Activated naive CD4-positive, alpha-beta T cell treated with anti-CD3 and anti-CD28 coated beads, Interleukin-2, amount 10 ng/mL, durations not matched to agents 7 days and 5 days (primary cell): ENCODE measurements at regions not wholly inside any gene's neighbourhood (a gene's known extent, or its start where the extent isn't known, plus 50 kb on each side); places are given as distances from the start of the nearest gene placed in this dataset.
"Not testable (repeated sequence)": the region's sequence is repeated elsewhere in the genome, so short reads cannot be mapped to it uniquely, and the experiment has no call there.

Source experiments
- CTCF ChIA-PET: fragments of 350-600 bp; sonication (Branson Sonifier 250); formaldehyde crosslinking; loops from one replicate; lab custom pipeline; 2021; ENCODE audit warnings: antibody characterized with exemption; lab: Charles Lee
- DNase-seq: peaks from one replicate; pipeline ENCODE4 v3.0.0-alpha.2; 2020
- H3K27ac Mint-ChIP-seq: one replicate; pipeline ENCODE4 v1.8.0; 2021; ENCODE audit warnings: mild to moderate bottlenecking, moderate library complexity, mixed read lengths
- H3K27me3 Mint-ChIP-seq: one replicate; pipeline ENCODE4 v1.8.0; 2021; ENCODE audit warnings: mild to moderate bottlenecking, mixed read lengths
- H3K36me3 Mint-ChIP-seq: one replicate; pipeline ENCODE4 v1.8.0; 2021; ENCODE audit warnings: mixed read lengths
- H3K4me1 Mint-ChIP-seq: one replicate; pipeline ENCODE4 v1.8.0; 2021; ENCODE audit warnings: mixed read lengths
- H3K4me3 Mint-ChIP-seq: one replicate; pipeline ENCODE4 v1.8.0; 2021; ENCODE audit warnings: mild to moderate bottlenecking, moderate library complexity, mixed read lengths
- H3K9me3 Mint-ChIP-seq: one replicate; pipeline ENCODE4 v1.8.0; 2021; ENCODE audit warnings: mixed read lengths

GRCh38 chr11:38667359-38667758, 2069.3 kb upstream of the RAG2 start:
- Mint-ChIP-seq H3K27ac (no peak overlapping the region), H3K4me3 (no peak overlapping the region), H3K36me3 (no peaks in the 10 kb centered on the region), H3K27me3 (no peaks in the 10 kb centered on the region), H3K9me3 (peaks cover 8% of the 10 kb centered on the region), H3K4me1 (no peaks in the 10 kb centered on the region)
- DNase-seq = no peak
- CTCF ChIA-PET = no interaction called here

GRCh38 chr11:38648604-38649003, 2050.6 kb upstream of the RAG2 start:
- CTCF ChIA-PET = no interaction called here
- H3K36me3 Mint-ChIP-seq = no peaks in the 10 kb centered on the region
- H3K27me3 Mint-ChIP-seq = no peaks in the 10 kb centered on the region
- no peak overlapping the region for H3K4me3 Mint-ChIP-seq
- no peaks in the 10 kb centered on the region for H3K4me1 Mint-ChIP-seq
- DNase-seq = no peak
- no peaks in the 10 kb centered on the region for H3K9me3 Mint-ChIP-seq
- no peak overlapping the region for H3K27ac Mint-ChIP-seq

- CTCF ChIA-PET = no interaction called here
- no peak for DNase-seq
- H3K36me3 Mint-ChIP-seq = no peaks in the 10 kb centered on the region
- H3K9me3 Mint-ChIP-seq = peaks cover 7% of the 10 kb centered on the region
- H3K27me3 Mint-ChIP-seq = no peaks in the 10 kb centered on the region
- no peak overlapping the region for H3K27ac Mint-ChIP-seq
- H3K4me1 Mint-ChIP-seq = no peaks in the 10 kb centered on the region
- H3K4me3 Mint-ChIP-seq = no peak overlapping the region
Observed at GRCh38 chr11:38646382-38646781, 2048.3 kb upstream of the RAG2 start.

GRCh38 chr11:38640854-38641253, 2042.8 kb upstream of the RAG2 start:
- Mint-ChIP-seq H3K36me3 (no peaks in the 10 kb centered on the region), H3K27ac (no peak overlapping the region), H3K9me3 (peaks cover 16% of the 10 kb centered on the region), H3K4me1 (no peaks in the 10 kb centered on the region), H3K27me3 (no peaks in the 10 kb centered on the region), H3K4me3 (no peak overlapping the region)
- no peak for DNase-seq
- CTCF ChIA-PET = no interaction called here

- Mint-ChIP-seq H3K36me3 (no peaks in the 10 kb centered on the region), H3K4me1 (no peaks in the 10 kb centered on the region), H3K4me3 (no peak overlapping the region), H3K27ac (no peak overlapping the region), H3K9me3 (peaks cover 13% of the 10 kb centered on the region), H3K27me3 (no peaks in the 10 kb centered on the region)
- CTCF ChIA-PET = no interaction called here
- no peak for DNase-seq
Observed at GRCh38 chr11:38612701-38613100, 2014.7 kb upstream of the RAG2 start.

- H3K4me3 Mint-ChIP-seq, CTCF ChIA-PET, H3K4me1 Mint-ChIP-seq, DNase-seq, H3K36me3 Mint-ChIP-seq, H3K27me3 Mint-ChIP-seq: not testable (repeated sequence)
- Mint-ChIP-seq H3K27ac (peak overlapping the region; percentile 28), H3K9me3 (peaks cover 20% of the 10 kb centered on the region)
Observed at GRCh38 chr11:38601371-38601770, 2003.3 kb upstream of the RAG2 start.

- Mint-ChIP-seq H3K4me3 (no peak overlapping the region), H3K27me3 (no peaks in the 10 kb centered on the region), H3K4me1 (no peaks in the 10 kb centered on the region), H3K27ac (no peak overlapping the region), H3K36me3 (no peaks in the 10 kb centered on the region), H3K9me3 (peaks cover 12% of the 10 kb centered on the region)
- DNase-seq = no peak
- CTCF ChIA-PET = no interaction called here
Observed at GRCh38 chr11:38598418-38598817, 2000.4 kb upstream of the RAG2 start.

- H3K9me3 Mint-ChIP-seq, DNase-seq, H3K27me3 Mint-ChIP-seq, CTCF ChIA-PET, H3K36me3 Mint-ChIP-seq, H3K27ac Mint-ChIP-seq, H3K4me3 Mint-ChIP-seq, H3K4me1 Mint-ChIP-seq: not testable (repeated sequence)
Observed at GRCh38 chr11:38595359-38596016, 1997.5 kb upstream of the RAG2 start.

GRCh38 chr11:38594895-38595294, 1996.9 kb upstream of the RAG2 start:
- Mint-ChIP-seq H3K9me3 (peaks cover 10% of the 10 kb centered on the region), H3K4me3 (no peak overlapping the region), H3K4me1 (no peaks in the 10 kb centered on the region), H3K27ac (no peak overlapping the region), H3K36me3 (no peaks in the 10 kb centered on the region), H3K27me3 (no peaks in the 10 kb centered on the region)
- CTCF ChIA-PET = no interaction called here
- no peak for DNase-seq

- H3K4me3 Mint-ChIP-seq = no peak overlapping the region
- DNase-seq = no peak
- no peak overlapping the region for H3K27ac Mint-ChIP-seq
- CTCF ChIA-PET = no interaction called here
- no peaks in the 10 kb centered on the region for H3K4me1 Mint-ChIP-seq
- peaks cover 10% of the 10 kb centered on the region for H3K9me3 Mint-ChIP-seq
- H3K36me3 Mint-ChIP-seq = no peaks in the 10 kb centered on the region
- H3K27me3 Mint-ChIP-seq = no peaks in the 10 kb centered on the region
Observed at GRCh38 chr11:38593649-38594048, 1995.6 kb upstream of the RAG2 start.

- H3K9me3 Mint-ChIP-seq = peaks cover 10% of the 10 kb centered on the region
- H3K4me1 Mint-ChIP-seq = no peaks in the 10 kb centered on the region
- H3K36me3 Mint-ChIP-seq = no peaks in the 10 kb centered on the region
- H3K4me3 Mint-ChIP-seq = no peak overlapping the region
- no peaks in the 10 kb centered on the region for H3K27me3 Mint-ChIP-seq
- no peak overlapping the region for H3K27ac Mint-ChIP-seq
- CTCF ChIA-PET = no interaction called here
- no peak for DNase-seq
Observed at GRCh38 chr11:38582756-38583155, 1984.7 kb upstream of the RAG2 start.

GRCh38 chr11:38582151-38582550, 1984.1 kb upstream of the RAG2 start:
- no peaks in the 10 kb centered on the region for H3K4me1 Mint-ChIP-seq
- CTCF ChIA-PET = no interaction called here
- H3K4me3 Mint-ChIP-seq = no peak overlapping the region
- peaks cover 12% of the 10 kb centered on the region for H3K9me3 Mint-ChIP-seq
- DNase-seq = no peak
- H3K27me3 Mint-ChIP-seq = no peaks in the 10 kb centered on the region
- no peak overlapping the region for H3K27ac Mint-ChIP-seq
- no peaks in the 10 kb centered on the region for H3K36me3 Mint-ChIP-seq

GRCh38 chr11:38577769-38578168, 1979.7 kb upstream of the RAG2 start:
- DNase-seq = no peak
- CTCF ChIA-PET = no interaction called here
- H3K27me3 Mint-ChIP-seq = no peaks in the 10 kb centered on the region
- no peak overlapping the region for H3K27ac Mint-ChIP-seq
- H3K4me3 Mint-ChIP-seq = no peak overlapping the region
- H3K36me3 Mint-ChIP-seq = no peaks in the 10 kb centered on the region
- peaks cover 19% of the 10 kb centered on the region for H3K9me3 Mint-ChIP-seq
- H3K4me1 Mint-ChIP-seq = no peaks in the 10 kb centered on the region

GRCh38 chr11:38562562-38562961, 1964.5 kb upstream of the RAG2 start:
- Mint-ChIP-seq H3K4me3 (no peak overlapping the region), H3K36me3 (no peaks in the 10 kb centered on the region), H3K27me3 (no peaks in the 10 kb centered on the region), H3K4me1 (no peaks in the 10 kb centered on the region), H3K27ac (no peak overlapping the region), H3K9me3 (peaks cover 6% of the 10 kb centered on the region)
- CTCF ChIA-PET = no interaction called here
- no peak for DNase-seq

- CTCF ChIA-PET = no interaction called here
- Mint-ChIP-seq H3K36me3 (no peaks in the 10 kb centered on the region), H3K27ac (no peak overlapping the region), H3K4me3 (no peak overlapping the region), H3K27me3 (no peaks in the 10 kb centered on the region), H3K4me1 (no peaks in the 10 kb centered on the region), H3K9me3 (peaks cover 2% of the 10 kb centered on the region)
- DNase-seq = no peak
Observed at GRCh38 chr11:38553148-38553547, 1955.1 kb upstream of the RAG2 start.

GRCh38 chr11:38547462-38547861, 1949.4 kb upstream of the RAG2 start:
- H3K9me3 Mint-ChIP-seq = peaks cover 4% of the 10 kb centered on the region
- H3K4me1 Mint-ChIP-seq = no peaks in the 10 kb centered on the region
- H3K36me3 Mint-ChIP-seq = no peaks in the 10 kb centered on the region
- H3K27ac Mint-ChIP-seq = no peak overlapping the region
- H3K4me3 Mint-ChIP-seq = no peak overlapping the region
- H3K27me3 Mint-ChIP-seq = no peaks in the 10 kb centered on the region
- CTCF ChIA-PET = no interaction called here
- no peak for DNase-seq
